ENCODE measurements at regions not wholly inside any gene's neighbourhood (a gene's known extent, or its start where the extent isn't known, plus 50 kb on each side); places are given as distances from the start of the nearest gene placed in this dataset.

DNA sequence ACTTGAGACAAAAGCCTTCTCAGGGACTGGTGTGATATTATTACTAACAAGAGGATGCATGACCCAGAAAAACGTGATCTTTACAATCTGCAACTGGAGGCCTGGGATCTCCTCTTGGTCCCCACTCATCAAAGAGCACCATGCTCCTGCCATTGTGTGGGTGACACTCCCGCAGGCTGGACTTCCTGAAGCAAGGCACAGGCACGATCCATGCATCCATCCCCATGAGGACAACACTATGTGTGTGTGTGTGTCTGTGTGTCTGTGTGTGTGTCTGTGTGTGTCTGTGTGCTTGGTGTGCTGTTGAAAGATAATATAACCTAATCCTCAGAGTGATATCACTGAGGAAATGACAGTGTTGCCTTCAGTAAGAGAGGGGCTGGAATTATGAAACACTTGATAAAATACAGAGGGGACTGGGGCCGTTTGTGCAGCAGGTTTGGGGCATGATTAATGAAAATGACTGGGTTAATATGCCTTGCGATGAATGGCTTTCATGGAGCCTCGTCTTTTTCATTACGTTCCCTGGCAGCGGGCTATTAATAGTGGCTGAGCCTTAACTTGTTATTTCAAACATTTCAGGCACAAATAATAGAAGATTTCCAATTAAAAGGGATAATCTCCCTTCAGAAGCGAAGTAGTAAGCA is 180.8 kb upstream of the TCERG1L start:
- CTCF ChIA-PET: no interaction called here
- no peak overlapping the region for H3K27ac Mint-ChIP-seq
- no peak for DNase-seq
- H3K4me3 Mint-ChIP-seq: no peak overlapping the region
- no peaks in the 10 kb centered on the region for H3K4me1 Mint-ChIP-seq
- POLR2A ChIA-PET: no interaction called here
- peaks cover 8% of the 10 kb centered on the region for H3K9me3 Mint-ChIP-seq
- no peaks in the 10 kb centered on the region for H3K36me3 Mint-ChIP-seq (ENCODE audit: low read depth)
- no peaks in the 10 kb centered on the region for H3K27me3 Mint-ChIP-seq

DNA sequence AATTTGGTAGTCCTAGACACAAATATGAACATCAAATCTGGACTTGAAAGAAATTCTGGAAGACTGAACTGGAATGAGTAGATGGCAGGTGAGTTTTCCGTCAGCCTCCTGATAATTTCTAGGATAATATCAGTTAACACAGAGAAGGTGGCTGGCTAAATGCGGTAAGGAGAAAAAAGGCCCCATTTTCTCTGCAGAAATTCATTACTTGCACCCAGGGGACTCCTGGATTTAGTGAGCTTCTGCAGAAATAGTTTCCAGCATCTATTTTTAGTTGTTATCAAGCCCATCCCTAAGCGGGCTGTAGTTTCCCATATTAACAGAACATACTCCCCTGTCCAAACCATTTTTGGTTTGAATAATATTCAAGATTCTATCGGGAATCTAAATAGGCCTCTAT is 181.9 kb upstream of the TCERG1L start:
- Mint-ChIP-seq H3K4me1 (no peaks in the 10 kb centered on the region), H3K9me3 (peaks cover 2% of the 10 kb centered on the region), H3K36me3 (ENCODE audit: low read depth) (no peaks in the 10 kb centered on the region), H3K27ac (no peak overlapping the region), H3K4me3 (no peak overlapping the region), H3K27me3 (no peaks in the 10 kb centered on the region)
- POLR2A ChIA-PET: no interaction called here
- CTCF ChIA-PET: no interaction called here
- DNase-seq: no peak

DNA sequence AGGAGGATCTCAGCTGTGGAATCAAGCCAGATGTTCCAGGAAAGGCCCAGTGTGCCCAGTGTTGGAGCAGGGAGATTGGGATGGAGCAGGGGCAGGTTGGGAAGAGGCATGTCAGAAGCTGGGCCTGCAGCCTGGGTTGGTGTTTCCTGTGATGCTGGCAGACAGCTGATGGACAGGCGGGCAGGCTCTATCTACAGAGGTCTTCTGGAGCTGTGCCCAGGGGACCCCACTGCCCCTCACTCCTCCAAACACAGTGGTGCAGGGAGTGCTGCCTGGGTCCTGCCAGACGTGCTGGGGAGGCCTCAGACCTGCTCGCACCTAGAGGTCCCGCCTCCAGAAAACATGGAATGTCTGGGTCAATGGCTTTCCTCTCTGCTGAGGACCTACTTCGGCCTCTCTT is 182.9 kb upstream of the TCERG1L start:
- Mint-ChIP-seq H3K9me3 (peaks cover 2% of the 10 kb centered on the region), H3K36me3 (ENCODE audit: low read depth) (no peaks in the 10 kb centered on the region), H3K4me3 (no peak overlapping the region), H3K27me3 (no peaks in the 10 kb centered on the region), H3K27ac (no peak overlapping the region), H3K4me1 (no peaks in the 10 kb centered on the region)
- ChIA-PET CTCF (no interaction called here), POLR2A (no interaction called here)
- DNase-seq: no peak

DNA sequence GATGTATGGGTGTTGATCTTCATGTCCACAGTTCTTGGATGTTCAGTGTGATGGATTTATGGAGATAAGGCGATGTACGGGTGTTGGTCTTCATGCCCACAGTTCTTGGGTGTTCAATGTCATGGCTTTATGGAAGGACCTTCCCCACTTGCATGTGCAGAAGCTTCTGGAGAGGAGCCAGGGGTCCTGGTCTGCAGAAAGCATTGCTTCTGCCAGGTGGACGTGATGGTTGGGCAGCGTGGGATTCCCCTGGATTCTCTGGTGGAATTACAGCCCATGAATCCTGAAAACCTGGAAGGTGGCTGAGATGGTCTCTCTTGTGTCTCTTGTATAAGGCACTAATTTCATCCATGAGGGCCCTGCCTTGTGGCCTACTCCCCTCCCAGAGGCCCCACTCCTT is 183.7 kb upstream of the TCERG1L start:
- ChIA-PET CTCF (no interaction called here), POLR2A (no interaction called here)
- Mint-ChIP-seq H3K4me1 (no peaks in the 10 kb centered on the region), H3K27ac (no peak overlapping the region), H3K36me3 (ENCODE audit: low read depth) (no peaks in the 10 kb centered on the region), H3K9me3 (no peaks in the 10 kb centered on the region), H3K4me3 (no peak overlapping the region), H3K27me3 (no peaks in the 10 kb centered on the region)
- no peak for DNase-seq

DNA sequence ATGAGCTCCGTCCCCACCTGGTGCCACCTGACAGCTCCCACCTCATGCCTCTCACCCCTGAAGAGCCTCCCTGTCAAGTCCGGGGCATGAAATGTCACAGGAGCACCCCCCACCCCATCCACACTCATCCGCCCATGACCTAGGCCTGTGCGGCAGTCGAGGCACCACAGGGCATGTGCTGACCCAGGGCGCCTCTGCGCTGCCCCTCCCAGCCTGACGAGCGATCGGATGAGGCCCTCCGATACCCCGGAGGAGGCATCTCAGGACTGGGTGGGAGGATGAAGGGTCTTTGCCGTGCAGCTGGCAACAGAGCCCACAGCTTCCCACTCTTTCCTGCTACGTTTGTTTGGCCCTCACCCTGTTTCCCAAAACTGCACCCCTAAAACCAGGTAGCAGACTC is 184.4 kb upstream of the TCERG1L start:
- H3K36me3 Mint-ChIP-seq (ENCODE audit: low read depth): no peaks in the 10 kb centered on the region
- no peak overlapping the region for H3K4me3 Mint-ChIP-seq
- H3K4me1 Mint-ChIP-seq: no peaks in the 10 kb centered on the region
- no peak overlapping the region for H3K27ac Mint-ChIP-seq
- ChIA-PET CTCF (no interaction called here), POLR2A (no interaction called here)
- no peaks in the 10 kb centered on the region for H3K9me3 Mint-ChIP-seq
- DNase-seq: no peak
- no peaks in the 10 kb centered on the region for H3K27me3 Mint-ChIP-seq

DNA sequence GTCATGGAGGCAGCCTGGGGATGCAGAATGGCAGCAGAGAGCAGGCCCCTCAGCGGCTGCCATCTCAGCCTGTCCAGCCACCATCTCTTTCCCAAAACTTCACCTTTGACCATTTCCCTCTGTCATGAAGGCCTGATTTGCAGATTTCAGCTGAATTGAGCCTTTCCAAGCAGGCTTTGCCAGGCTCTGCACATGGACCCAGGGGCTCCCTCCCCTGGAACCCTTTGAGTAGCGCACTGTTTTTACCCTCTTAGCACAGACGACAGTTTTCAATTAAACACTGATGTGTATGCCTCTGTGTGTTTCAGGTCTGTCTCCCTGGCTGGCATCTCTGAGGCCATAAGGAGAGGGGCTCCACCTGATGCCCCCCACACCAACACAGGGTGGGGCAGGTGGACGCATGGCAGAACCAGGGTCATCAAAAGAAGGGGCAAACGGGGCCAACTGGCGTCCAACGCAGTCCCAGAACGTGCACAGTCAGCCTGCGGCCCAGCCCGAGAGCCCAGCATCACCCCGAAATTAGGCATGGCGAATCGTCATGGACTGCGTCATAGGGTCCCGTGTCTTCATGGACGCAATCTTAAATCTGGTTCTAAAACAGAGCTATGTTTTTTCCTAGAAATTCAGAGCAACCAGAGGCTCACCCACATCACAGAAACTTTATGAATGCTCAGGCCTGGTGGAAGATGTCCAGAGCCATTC is 185.0 kb upstream of the TCERG1L start:
- Mint-ChIP-seq H3K4me3 (no peak overlapping the region), H3K4me1 (no peaks in the 10 kb centered on the region)
- POLR2A ChIA-PET: no interaction called here

DNA sequence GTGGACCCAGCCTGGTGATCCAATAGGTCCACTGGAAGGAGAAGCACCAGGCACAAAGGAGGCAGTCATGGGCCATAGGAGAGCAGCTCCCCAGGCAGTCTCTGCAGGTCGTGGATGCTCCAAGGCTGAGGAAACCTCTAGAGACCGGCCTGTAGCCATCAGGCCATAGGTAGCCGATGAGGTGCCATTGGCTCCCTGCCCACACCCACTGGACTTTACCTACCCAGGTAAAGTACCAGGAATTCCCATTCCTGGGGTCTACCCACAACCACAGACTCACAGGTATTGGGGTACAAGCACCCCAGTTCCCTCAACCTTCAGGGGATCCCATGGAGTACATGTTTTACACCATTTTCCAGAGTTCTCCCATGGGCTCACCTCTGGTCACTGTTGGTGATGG is 188.0 kb upstream of the TCERG1L start:
- no peak for DNase-seq
- no peak overlapping the region for H3K27ac Mint-ChIP-seq
- H3K4me3 Mint-ChIP-seq: no peak overlapping the region
- ChIA-PET POLR2A (no interaction called here), CTCF (no interaction called here)
- H3K9me3 Mint-ChIP-seq: peaks cover 21% of the 10 kb centered on the region
- H3K36me3 Mint-ChIP-seq (ENCODE audit: low read depth): no peaks in the 10 kb centered on the region
- H3K4me1 Mint-ChIP-seq: no peaks in the 10 kb centered on the region
- no peaks in the 10 kb centered on the region for H3K27me3 Mint-ChIP-seq

More for the DNA sequence above, 185.0 kb upstream of the TCERG1L start:
- Mint-ChIP-seq H3K27me3 (no peaks in the 10 kb centered on the region), H3K9me3 (peaks cover 2% of the 10 kb centered on the region), H3K36me3 (ENCODE audit: low read depth) (no peaks in the 10 kb centered on the region), H3K27ac (no peak overlapping the region)
- no peak for DNase-seq
- CTCF ChIA-PET: no interaction called here

DNA sequence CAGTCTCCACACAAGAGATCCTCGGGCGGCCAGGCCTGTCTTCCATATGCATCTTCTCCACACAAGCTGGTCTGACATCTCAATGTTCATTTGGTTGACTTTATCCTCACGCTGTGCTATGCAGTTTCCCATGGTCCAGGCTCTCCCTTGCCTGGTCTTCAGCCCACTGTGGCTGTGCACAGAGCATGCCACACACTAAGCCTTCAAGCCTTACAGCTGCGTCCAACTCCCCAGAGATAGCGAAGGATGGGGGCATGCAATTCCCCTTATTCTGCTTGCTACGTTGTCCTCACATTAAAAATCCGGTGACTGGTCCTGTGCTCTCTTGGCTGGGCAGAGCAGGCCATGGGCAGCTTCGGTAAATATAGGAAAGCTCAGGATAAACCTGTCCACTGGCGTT is 188.7 kb upstream of the TCERG1L start:
- Mint-ChIP-seq H3K27me3 (no peaks in the 10 kb centered on the region), H3K4me1 (no peaks in the 10 kb centered on the region), H3K4me3 (no peak overlapping the region), H3K27ac (no peak overlapping the region), H3K9me3 (peaks cover 23% of the 10 kb centered on the region), H3K36me3 (ENCODE audit: low read depth) (no peaks in the 10 kb centered on the region)
- DNase-seq: no peak
- POLR2A ChIA-PET: no interaction called here
- CTCF ChIA-PET: no interaction called here

DNA sequence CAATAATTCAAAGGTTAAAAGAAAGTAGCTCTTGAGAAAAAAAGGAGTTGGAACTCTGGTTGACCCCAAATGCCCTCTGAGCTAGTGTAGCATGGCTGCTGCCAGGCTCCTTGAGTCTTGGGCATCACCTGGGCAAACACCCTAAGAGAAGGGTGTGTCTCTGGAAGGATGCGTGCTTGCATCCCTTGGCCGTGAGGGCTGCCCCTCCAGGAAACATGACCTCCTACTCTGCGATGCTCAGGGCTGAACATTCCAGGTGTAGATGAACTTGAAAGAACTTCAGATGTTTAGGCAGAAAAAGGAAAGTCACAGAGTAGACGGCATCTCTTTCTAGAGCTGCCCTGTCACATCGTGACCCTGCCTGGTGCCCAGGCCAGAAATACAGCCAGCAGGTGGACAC is 189.4 kb upstream of the TCERG1L start:
- Mint-ChIP-seq H3K9me3 (peaks cover 23% of the 10 kb centered on the region), H3K4me3 (no peak overlapping the region), H3K4me1 (no peaks in the 10 kb centered on the region), H3K27ac (no peak overlapping the region), H3K36me3 (ENCODE audit: low read depth) (no peaks in the 10 kb centered on the region), H3K27me3 (no peaks in the 10 kb centered on the region)
- no peak for DNase-seq
- ChIA-PET POLR2A (no interaction called here), CTCF (no interaction called here)

DNA sequence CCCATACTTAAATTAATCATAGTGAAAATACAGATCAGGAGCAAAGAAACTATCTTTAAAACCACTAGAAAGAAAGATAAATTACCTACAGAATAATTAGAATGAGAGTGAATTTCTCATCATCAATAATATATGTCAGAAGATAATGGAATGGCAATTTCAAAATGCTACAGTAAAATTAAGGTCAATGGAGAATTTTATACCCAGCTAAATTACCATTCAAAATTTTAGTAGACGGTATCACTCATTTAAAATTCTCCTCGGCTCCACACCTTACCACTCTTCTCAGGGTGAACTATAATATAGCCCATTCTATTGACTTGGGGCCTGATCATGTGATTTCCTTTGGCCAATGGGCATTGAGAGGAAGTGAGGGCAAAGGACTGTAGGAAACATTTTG is 192.5 kb upstream of the TCERG1L start:
- CTCF ChIA-PET: no interaction called here
- POLR2A ChIA-PET: no interaction called here
- H3K4me3 Mint-ChIP-seq: no peak overlapping the region
- H3K36me3 Mint-ChIP-seq (ENCODE audit: low read depth): no peaks in the 10 kb centered on the region
- H3K27me3 Mint-ChIP-seq: no peaks in the 10 kb centered on the region
- H3K9me3 Mint-ChIP-seq: peaks cover 23% of the 10 kb centered on the region
- H3K27ac Mint-ChIP-seq: no peak overlapping the region
- DNase-seq: no peak
- no peaks in the 10 kb centered on the region for H3K4me1 Mint-ChIP-seq

DNA sequence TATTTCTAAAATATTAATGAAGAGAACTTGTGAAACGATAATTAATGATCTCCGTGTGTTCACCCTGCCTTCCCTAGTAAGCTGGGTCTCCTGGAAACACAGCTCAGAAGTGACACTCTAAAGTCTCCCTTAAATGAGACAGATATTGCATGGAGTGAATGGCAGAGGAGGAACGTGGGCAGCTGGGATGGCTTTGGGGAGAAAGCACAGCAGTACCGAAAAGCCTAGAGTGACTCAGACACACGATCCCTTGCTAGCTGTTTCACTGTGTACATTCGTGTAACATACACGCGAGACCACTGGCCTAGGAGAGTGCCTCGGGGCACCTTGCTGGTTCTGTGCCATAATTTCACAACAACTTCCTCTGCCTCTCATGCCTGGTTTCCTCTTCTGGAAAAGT is 199.9 kb upstream of the TCERG1L start:
- H3K9me3 Mint-ChIP-seq: peaks cover 4% of the 10 kb centered on the region
- H3K4me1 Mint-ChIP-seq: no peaks in the 10 kb centered on the region
- H3K36me3 Mint-ChIP-seq (ENCODE audit: low read depth): no peaks in the 10 kb centered on the region
- H3K27ac Mint-ChIP-seq: no peak overlapping the region
- CTCF ChIA-PET: no interaction called here
- no peak overlapping the region for H3K4me3 Mint-ChIP-seq
- POLR2A ChIA-PET: no interaction called here
- DNase-seq: no peak
- no peaks in the 10 kb centered on the region for H3K27me3 Mint-ChIP-seq

DNA sequence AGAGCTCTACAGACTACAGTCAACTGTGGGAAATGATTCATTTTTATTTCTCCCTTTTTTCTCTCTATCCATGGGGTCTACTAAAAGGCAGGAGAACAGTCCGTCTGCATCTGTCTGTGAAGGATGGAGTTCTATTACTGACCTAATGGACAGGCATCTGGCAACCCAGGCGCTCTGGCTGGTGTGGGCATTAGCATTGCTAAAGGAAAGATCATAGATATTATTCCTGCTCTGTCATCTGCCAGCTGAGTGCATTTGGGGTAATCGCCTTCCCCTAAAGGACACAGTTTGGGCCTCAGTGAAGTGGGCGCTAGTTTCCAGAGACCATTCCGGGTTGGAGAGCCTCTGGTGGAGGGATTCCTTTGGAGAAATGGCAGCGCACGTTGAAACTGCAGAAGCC is 201.3 kb upstream of the TCERG1L start:
- Mint-ChIP-seq H3K36me3 (ENCODE audit: low read depth) (no peaks in the 10 kb centered on the region), H3K4me1 (no peaks in the 10 kb centered on the region), H3K27ac (no peak overlapping the region), H3K9me3 (peaks cover 4% of the 10 kb centered on the region), H3K4me3 (no peak overlapping the region), H3K27me3 (no peaks in the 10 kb centered on the region)
- ChIA-PET POLR2A (no interaction called here), CTCF (no interaction called here)
- no peak for DNase-seq

DNA sequence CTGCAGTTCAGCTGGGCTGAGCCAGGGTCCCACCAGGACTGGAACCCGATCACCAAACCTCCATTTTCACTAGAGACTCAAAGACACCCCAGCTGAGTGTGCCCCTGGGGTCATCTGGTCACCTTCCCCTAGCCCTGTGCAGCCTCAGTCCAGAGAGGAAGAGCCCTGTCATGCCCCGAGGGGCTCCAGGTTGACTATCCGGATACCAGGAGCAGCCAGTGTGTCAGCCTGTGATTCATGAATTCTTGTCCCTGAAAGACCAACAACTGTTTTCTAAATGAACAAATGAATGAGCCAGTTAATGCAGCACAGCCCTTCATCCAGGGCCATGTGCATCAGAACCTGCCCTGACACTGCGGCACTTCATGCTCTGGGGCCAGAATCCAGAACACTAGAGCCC is 201.9 kb upstream of the TCERG1L start:
- no peaks in the 10 kb centered on the region for H3K27me3 Mint-ChIP-seq
- H3K36me3 Mint-ChIP-seq (ENCODE audit: low read depth): no peaks in the 10 kb centered on the region
- no peaks in the 10 kb centered on the region for H3K4me1 Mint-ChIP-seq
- DNase-seq: no peak
- no peak overlapping the region for H3K4me3 Mint-ChIP-seq
- peaks cover 4% of the 10 kb centered on the region for H3K9me3 Mint-ChIP-seq
- ChIA-PET CTCF (no interaction called here), POLR2A (no interaction called here)
- no peak overlapping the region for H3K27ac Mint-ChIP-seq

DNA sequence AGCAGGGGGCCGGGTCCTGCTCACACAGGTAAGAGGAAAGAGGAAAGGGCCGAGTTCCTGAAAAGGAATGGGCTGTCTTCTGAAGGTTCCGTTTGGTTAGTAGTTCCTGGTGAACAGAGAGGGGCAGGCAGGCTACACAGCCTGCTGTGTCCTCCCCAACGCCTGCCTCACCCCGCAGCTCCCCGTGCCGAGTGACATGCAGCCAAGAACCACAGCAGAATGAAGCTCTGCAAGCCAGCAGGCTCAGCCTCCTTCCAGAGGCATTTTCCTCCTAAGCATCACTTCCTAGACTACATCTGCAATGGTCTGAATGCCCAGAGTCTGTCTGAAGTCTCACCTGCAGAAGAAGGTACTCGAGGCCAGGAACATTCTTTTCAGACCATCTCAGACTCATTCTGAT is 202.4 kb upstream of the TCERG1L start:
- Mint-ChIP-seq H3K4me3 (no peak overlapping the region), H3K4me1 (no peaks in the 10 kb centered on the region), H3K27me3 (no peaks in the 10 kb centered on the region), H3K9me3 (peaks cover 4% of the 10 kb centered on the region), H3K36me3 (ENCODE audit: low read depth) (no peaks in the 10 kb centered on the region), H3K27ac (no peak overlapping the region)
- no peak for DNase-seq
- CTCF ChIA-PET: no interaction called here
- POLR2A ChIA-PET: no interaction called here
